Fibroblast of lung (primary cell): ENCODE measurements at regions not wholly inside any gene's neighbourhood (a gene's known extent, or its start where the extent isn't known, plus 50 kb on each side); places are given as distances from the start of the nearest gene placed in this dataset.

Experiments used
- DNase-seq, 2 donors: peaks; one replicate each; pipeline versions ENCODE4 v3.0.0 to v3.0.0-alpha.2; 2010; ENCODE audit warnings: low read depth in 2 of 2
- H2AFZ ChIP-seq: 2 replicates; pipeline ENCODE4 v1.5.1; 2012; ENCODE audit warnings: low read length, control low read depth, inconsistent platforms
- H3K27ac ChIP-seq: 2 replicates; pipeline ENCODE4 v1.5.1; 2011; ENCODE audit warnings: low read length, control low read depth; ENCODE audit not compliant: insufficient read depth
- H3K27me3 ChIP-seq: 2 replicates; pipeline ENCODE4 v1.5.1; 2011; ENCODE audit warnings: mild to moderate bottlenecking, low read length; ENCODE audit not compliant: control insufficient read depth, insufficient read depth
- H3K36me3 ChIP-seq: 2 replicates; pipeline ENCODE4 v1.5.1; 2011; ENCODE audit warnings: low read length; ENCODE audit not compliant: control insufficient read depth, insufficient read depth
- H3K4me1 ChIP-seq: 2 replicates; pipeline ENCODE4 v1.5.1; 2011; ENCODE audit warnings: low read length; ENCODE audit not compliant: control insufficient read depth, insufficient read depth; ENCODE audit errors: extremely low read depth
- H3K4me2 ChIP-seq: 2 replicates; pipeline ENCODE4 v1.5.1; 2011; ENCODE audit warnings: low read length, control low read depth; ENCODE audit not compliant: insufficient read depth; ENCODE audit errors: extremely low read depth
- H3K4me3 ChIP-seq, 4 experiments: fragments of 200-600 bp in 1 of 4; sonication (generic) in 1 of 4; replicated peaks in 1 of 4; 2 replicates each; pipeline ENCODE4 v1.5.1; 2011 to 2016; ENCODE audit warnings: low read length in 4 of 4, low read depth in 3 of 4, mild to moderate bottlenecking in 3 of 4, control low read depth in 2 of 4, inconsistent platforms in 1 of 4, mixed read lengths in 1 of 4; ENCODE audit not compliant: insufficient read depth in 1 of 4; ENCODE audit errors: control extremely low read depth in 1 of 4
- H3K79me2 ChIP-seq: 2 replicates; pipeline ENCODE4 v1.5.1; 2012; ENCODE audit warnings: mild to moderate bottlenecking, low read length, inconsistent platforms; ENCODE audit not compliant: control insufficient read depth, insufficient read depth
- H3K9ac ChIP-seq: 2 replicates; pipeline ENCODE4 v1.5.1; 2011; ENCODE audit warnings: mild to moderate bottlenecking, low read length, control low read depth; ENCODE audit not compliant: insufficient read depth
- H3K9me3 ChIP-seq: 2 replicates; pipeline ENCODE4 v1.5.1; 2012; ENCODE audit warnings: low read depth, low read length; ENCODE audit not compliant: control insufficient read depth, insufficient read depth
- H4K20me1 ChIP-seq: 2 replicates; pipeline ENCODE4 v1.5.1; 2011; ENCODE audit warnings: low read length; ENCODE audit not compliant: control insufficient read depth, insufficient read depth; ENCODE audit errors: extremely low read depth
- EZH2 ChIP-seq: IDR thresholded peaks from 2 replicates; pipeline ENCODE4 v1.5.1; 2012; ENCODE audit warnings: low read length, control low read depth, mild to moderate bottlenecking; ENCODE audit errors: missing control alignments
- TF ChIP-seq, protein P1 (sequence below), 2 donors: IDR thresholded peaks in 1 of 2; conservative IDR thresholded peaks in 1 of 2; 1 replicate in 1 of 2; 2 replicates in 1 of 2; pipeline ENCODE4 v1.5.1; 2011 to 2012; ENCODE audit warnings: low read length in 2 of 2, control low read depth in 1 of 2, inconsistent platforms in 1 of 2, low read depth in 1 of 2, mild to moderate bottlenecking in 1 of 2

GRCh38 chrX:723781-724180, 93.2 kb downstream of the SHOX start:
- Histone ChIP-seq H3K4me1 (no peaks in the 10 kb centered on the region), H3K9me3 (no peaks in the 10 kb centered on the region), H2AFZ (no peak overlapping the region), H3K4me2 (no peak overlapping the region), H3K4me3 (no peak overlapping the region), H4K20me1 (no peaks in the 10 kb centered on the region), H3K36me3 (no peaks in the 10 kb centered on the region), H3K27me3 (no peaks in the 10 kb centered on the region), H3K27ac (no peak overlapping the region), H3K79me2 (no peaks in the 10 kb centered on the region), H3K9ac (no peak overlapping the region)
- no peak for DNase-seq
- TF ChIP-seq EZH2, result no peak
- TF ChIP-seq, protein P1, sequence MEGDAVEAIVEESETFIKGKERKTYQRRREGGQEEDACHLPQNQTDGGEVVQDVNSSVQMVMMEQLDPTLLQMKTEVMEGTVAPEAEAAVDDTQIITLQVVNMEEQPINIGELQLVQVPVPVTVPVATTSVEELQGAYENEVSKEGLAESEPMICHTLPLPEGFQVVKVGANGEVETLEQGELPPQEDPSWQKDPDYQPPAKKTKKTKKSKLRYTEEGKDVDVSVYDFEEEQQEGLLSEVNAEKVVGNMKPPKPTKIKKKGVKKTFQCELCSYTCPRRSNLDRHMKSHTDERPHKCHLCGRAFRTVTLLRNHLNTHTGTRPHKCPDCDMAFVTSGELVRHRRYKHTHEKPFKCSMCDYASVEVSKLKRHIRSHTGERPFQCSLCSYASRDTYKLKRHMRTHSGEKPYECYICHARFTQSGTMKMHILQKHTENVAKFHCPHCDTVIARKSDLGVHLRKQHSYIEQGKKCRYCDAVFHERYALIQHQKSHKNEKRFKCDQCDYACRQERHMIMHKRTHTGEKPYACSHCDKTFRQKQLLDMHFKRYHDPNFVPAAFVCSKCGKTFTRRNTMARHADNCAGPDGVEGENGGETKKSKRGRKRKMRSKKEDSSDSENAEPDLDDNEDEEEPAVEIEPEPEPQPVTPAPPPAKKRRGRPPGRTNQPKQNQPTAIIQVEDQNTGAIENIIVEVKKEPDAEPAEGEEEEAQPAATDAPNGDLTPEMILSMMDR (conservative IDR thresholded peaks at IDR 0.05 in 1 of 2, IDR thresholded peaks at IDR 0.05 in 1 of 2; ENCODE audit: low read depth in 1 of 2, low read length in 2 of 2), result no peak

GRCh38 chrX:721354-721753, 90.8 kb downstream of the SHOX start:
- no peaks in the 10 kb centered on the region for H4K20me1 ChIP-seq
- H3K9ac ChIP-seq, result no peak overlapping the region
- no peak overlapping the region for H3K4me3 ChIP-seq
- H2AFZ ChIP-seq, result no peak overlapping the region
- H3K27ac ChIP-seq, result no peak overlapping the region
- H3K79me2 ChIP-seq, result no peaks in the 10 kb centered on the region
- DNase-seq, result no peak
- H3K4me2 ChIP-seq, result no peak overlapping the region
- TF ChIP-seq, protein P1 (conservative IDR thresholded peaks at IDR 0.05 in 1 of 2, IDR thresholded peaks at IDR 0.05 in 1 of 2; ENCODE audit: low read depth in 1 of 2, low read length in 2 of 2), result no peak
- no peak for TF ChIP-seq EZH2
- no peaks in the 10 kb centered on the region for H3K4me1 ChIP-seq
- no peaks in the 10 kb centered on the region for H3K9me3 ChIP-seq
- no peaks in the 10 kb centered on the region for H3K36me3 ChIP-seq
- H3K27me3 ChIP-seq, result no peaks in the 10 kb centered on the region

- Histone ChIP-seq H3K79me2 (no peaks in the 10 kb centered on the region), H3K27me3 (no peaks in the 10 kb centered on the region), H3K27ac (no peak overlapping the region), H3K9ac (no peak overlapping the region), H2AFZ (no peak overlapping the region), H3K36me3 (no peaks in the 10 kb centered on the region), H4K20me1 (no peaks in the 10 kb centered on the region), H3K4me1 (no peaks in the 10 kb centered on the region), H3K9me3 (no peaks in the 10 kb centered on the region), H3K4me3 (no peak overlapping the region), H3K4me2 (no peak overlapping the region)
- no peak for TF ChIP-seq EZH2
- TF ChIP-seq, protein P1 (conservative IDR thresholded peaks at IDR 0.05 in 1 of 2, IDR thresholded peaks at IDR 0.05 in 1 of 2; ENCODE audit: low read depth in 1 of 2, low read length in 2 of 2), result no peak
- DNase-seq, result no peak
Measured at GRCh38 chrX:720825-721224, 90.2 kb downstream of the SHOX start.
